Sigmoid colon (tissue), 6 donors: ENCODE measurements at regions not wholly inside any gene's neighbourhood (a gene's known extent, or its start where the extent isn't known, plus 50 kb on each side); places are given as distances from the start of the nearest gene placed in this dataset.

Source experiments
- DNase-seq: peaks from one replicate; pipeline ENCODE4 v3.0.0-alpha.2; 2019
- H3K27ac ChIP-seq, 4 donors: fragments of 200-600 bp; sonication (generic); one replicate each; pipeline ENCODE4 v1.5.1; 2016 to 2019; ENCODE audit warnings: mild to moderate bottlenecking in 1 of 4
- H3K27me3 ChIP-seq, 3 donors: fragments of 200-600 bp; sonication (generic); one replicate each; pipeline ENCODE4 v1.5.1; 2019; ENCODE audit warnings: mild to moderate bottlenecking in 1 of 3
- H3K36me3 ChIP-seq, 4 donors: fragments of 200-600 bp; sonication (generic); one replicate each; pipeline ENCODE4 v1.5.1; 2016 to 2019
- H3K4me1 ChIP-seq, 4 donors: fragments of 200-600 bp; sonication (generic); one replicate each; pipeline ENCODE4 v1.5.1; 2017 to 2019
- H3K4me3 ChIP-seq, 4 donors: fragments of 200-600 bp; sonication (generic); one replicate each; pipeline ENCODE4 v1.5.1; 2017 to 2019; ENCODE audit warnings: mild to moderate bottlenecking in 2 of 4, moderate library complexity in 1 of 4
- H3K9me3 ChIP-seq, 4 donors: fragments of 200-600 bp in 3 of 4; sonication (generic) in 3 of 4; one replicate each; pipeline versions ENCODE4 v1.5.1 to v1.6.1; 2013 to 2019
- EP300 ChIP-seq, 4 donors: sonication (generic); formaldehyde crosslinking; IDR thresholded peaks; one replicate each; pipeline ENCODE4 v1.6.1; 2017; ENCODE audit warnings: antibody characterized with exemption in 4 of 4
- POLR2A ChIP-seq, 2 donors: fragments of 450-650 bp; IDR thresholded peaks; one replicate each; pipeline ENCODE4 v1.6.1; 2016; ENCODE audit warnings: antibody characterized with exemption in 2 of 2, mild to moderate bottlenecking in 2 of 2, moderate library complexity in 2 of 2
- POLR2AphosphoS5 ChIP-seq, 4 donors: sonication (generic); formaldehyde crosslinking; IDR thresholded peaks; one replicate each; pipeline ENCODE4 v1.6.1; 2017; ENCODE audit warnings: antibody characterized with exemption in 4 of 4
- WGBS, 2 donors: extraction: QIAGEN DNeasy Blood & Tissue Kit; methylation state at CpG; one replicate each; pipeline ENCODE4 v1.1.7; 2013; 5-methylcytosine and 5-hydroxymethylcytosine counted together
- intact Hi-C: fragments of 100-400 bp; cut with DNase I; formaldehyde crosslinking; loops from one replicate; pipeline ENCODE4 v1.15.1; 2023
- TF ChIP-seq, protein P1 (sequence below), 4 experiments: fragments of 450-650 bp in 3 of 4; fragments of 200-600 bp in 1 of 4; IDR thresholded peaks; one replicate each; pipeline ENCODE4 v1.5.1; 2016 to 2019; ENCODE audit warnings: antibody characterized with exemption in 4 of 4, mild to moderate bottlenecking in 3 of 4, moderate library complexity in 2 of 4
- donor health status: healthy with polysubstance abuse.
- donor health status: healthy.

DNA sequence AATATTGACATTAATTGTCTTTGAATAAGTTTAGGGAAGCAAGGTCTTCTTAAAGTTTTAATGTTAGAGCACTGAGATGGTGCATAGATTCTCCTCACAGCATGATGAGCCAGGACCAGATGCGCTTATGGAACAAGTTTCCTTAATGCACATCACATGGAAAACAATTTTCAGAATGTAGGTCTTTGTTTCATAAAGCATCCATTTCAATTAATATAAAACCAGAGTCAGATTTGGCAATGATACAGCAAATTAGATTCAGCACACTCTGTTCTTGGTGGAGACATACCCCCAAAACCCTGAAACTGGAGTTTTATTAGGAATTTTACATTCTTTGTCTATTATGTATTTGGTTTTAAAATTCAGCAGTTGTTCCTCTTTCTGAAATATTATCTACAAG lies 402.1 kb upstream of the SEMA6A start:
- intact Hi-C loops = no loop called here
- H3K4me3 ChIP-seq = no peak overlapping the region
- H3K4me1 ChIP-seq = peaks cover 0 to 2% (median 0%) of the 10 kb centered on the region in 4 donors
- TF ChIP-seq EP300 (IDR thresholded peaks at IDR 0.05) (no peak), POLR2A (IDR thresholded peaks at IDR 0.05) (no peak), POLR2AphosphoS5 (IDR thresholded peaks at IDR 0.05) (no peak)
- TF ChIP-seq, protein P1, sequence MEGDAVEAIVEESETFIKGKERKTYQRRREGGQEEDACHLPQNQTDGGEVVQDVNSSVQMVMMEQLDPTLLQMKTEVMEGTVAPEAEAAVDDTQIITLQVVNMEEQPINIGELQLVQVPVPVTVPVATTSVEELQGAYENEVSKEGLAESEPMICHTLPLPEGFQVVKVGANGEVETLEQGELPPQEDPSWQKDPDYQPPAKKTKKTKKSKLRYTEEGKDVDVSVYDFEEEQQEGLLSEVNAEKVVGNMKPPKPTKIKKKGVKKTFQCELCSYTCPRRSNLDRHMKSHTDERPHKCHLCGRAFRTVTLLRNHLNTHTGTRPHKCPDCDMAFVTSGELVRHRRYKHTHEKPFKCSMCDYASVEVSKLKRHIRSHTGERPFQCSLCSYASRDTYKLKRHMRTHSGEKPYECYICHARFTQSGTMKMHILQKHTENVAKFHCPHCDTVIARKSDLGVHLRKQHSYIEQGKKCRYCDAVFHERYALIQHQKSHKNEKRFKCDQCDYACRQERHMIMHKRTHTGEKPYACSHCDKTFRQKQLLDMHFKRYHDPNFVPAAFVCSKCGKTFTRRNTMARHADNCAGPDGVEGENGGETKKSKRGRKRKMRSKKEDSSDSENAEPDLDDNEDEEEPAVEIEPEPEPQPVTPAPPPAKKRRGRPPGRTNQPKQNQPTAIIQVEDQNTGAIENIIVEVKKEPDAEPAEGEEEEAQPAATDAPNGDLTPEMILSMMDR (IDR thresholded peaks at IDR 0.05) = no peak
- no peaks in the 10 kb centered on the region for H3K27me3 ChIP-seq
- H3K9me3 ChIP-seq = no peaks in the 10 kb centered on the region
- no peak overlapping the region for H3K27ac ChIP-seq
- no peak for DNase-seq
- WGBS, 2 donors = 92 to 98% methylated on average over 1 of the region's 1 CpG
- no peaks in the 10 kb centered on the region for H3K36me3 ChIP-seq

DNA sequence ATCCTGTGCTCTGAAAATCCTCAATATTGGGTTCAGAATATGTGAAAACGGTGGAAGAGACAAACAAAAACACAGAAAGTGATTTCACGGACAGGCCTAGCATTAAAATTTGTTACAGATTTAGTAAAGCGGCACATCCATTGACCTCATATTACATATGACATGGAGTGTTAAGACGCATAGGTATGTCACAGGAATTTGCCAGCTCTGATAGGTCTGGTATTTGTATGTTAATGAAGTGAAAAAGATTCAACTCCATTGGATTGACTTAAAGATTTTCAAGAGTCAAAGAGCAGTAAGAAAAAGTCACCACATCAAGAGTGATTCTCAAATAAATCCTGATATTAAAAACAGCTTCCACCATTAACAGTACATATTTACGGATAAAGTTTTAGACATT lies 396.5 kb upstream of the SEMA6A start:
- intact Hi-C loops = no loop called here
- Histone ChIP-seq H3K27me3 (no peaks in the 10 kb centered on the region), H3K36me3 (no peaks in the 10 kb centered on the region), H3K27ac (no peak overlapping the region), H3K4me1 (no peaks in the 10 kb centered on the region), H3K9me3 (no peaks in the 10 kb centered on the region), H3K4me3 (no peak overlapping the region)
- DNase-seq = no peak
- 92% methylated on average over 5 of the region's 5 CpGs for WGBS, 2 donors
- TF ChIP-seq, protein P1 (IDR thresholded peaks at IDR 0.05) = no peak
- TF ChIP-seq EP300 (IDR thresholded peaks at IDR 0.05) (no peak), POLR2AphosphoS5 (IDR thresholded peaks at IDR 0.05) (no peak), POLR2A (IDR thresholded peaks at IDR 0.05) (no peak)

DNA sequence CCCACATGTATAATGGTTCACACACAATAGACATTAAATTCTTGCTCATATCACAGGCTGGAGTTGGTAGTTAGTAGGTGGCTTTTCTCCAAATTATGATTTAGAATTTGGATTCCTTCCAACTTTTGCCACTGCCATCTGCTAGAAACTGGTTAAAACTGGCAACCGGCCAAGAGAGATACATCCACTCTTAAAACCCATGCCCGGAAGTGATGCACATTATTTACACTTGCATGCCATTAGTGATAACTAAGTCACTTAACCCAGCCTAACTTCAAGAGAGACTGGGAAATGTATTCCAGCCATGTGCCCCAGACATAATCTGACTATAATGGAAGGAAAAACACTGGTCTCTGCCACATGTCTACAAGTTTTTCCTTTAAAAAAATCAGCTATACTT lies 395.7 kb upstream of the SEMA6A start:
- TF ChIP-seq, protein P1 (IDR thresholded peaks at IDR 0.05) = no peak
- TF ChIP-seq POLR2A (IDR thresholded peaks at IDR 0.05) = no peak
- no peak for TF ChIP-seq POLR2AphosphoS5 (IDR thresholded peaks at IDR 0.05)
- TF ChIP-seq EP300 (IDR thresholded peaks at IDR 0.05) = no peak
- WGBS, 2 donors = 36 to 70% methylated on average over 2 of the region's 2 CpGs

DNA sequence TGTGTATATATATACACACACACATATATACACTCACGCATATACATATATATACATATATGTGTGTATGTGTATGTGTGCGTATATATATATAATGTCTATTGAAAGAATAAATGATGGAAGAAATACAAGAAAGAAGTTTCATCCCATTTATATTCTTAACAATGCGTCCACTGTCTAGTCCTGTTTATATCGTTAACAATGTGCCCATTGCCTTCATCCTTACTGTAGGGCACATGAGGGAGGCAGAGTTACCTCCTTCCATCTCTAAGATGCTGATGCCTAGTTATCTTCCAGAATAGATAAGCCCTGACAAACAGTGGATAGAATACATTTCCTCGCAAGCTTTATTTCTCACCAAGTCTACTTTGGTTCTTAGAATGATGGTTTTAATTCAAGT lies 389.8 kb upstream of the SEMA6A start:
- Histone ChIP-seq H3K36me3 (no peaks in the 10 kb centered on the region), H3K27me3 (no peaks in the 10 kb centered on the region), H3K9me3 (no peaks in the 10 kb centered on the region), H3K4me1 (no peaks in the 10 kb centered on the region), H3K27ac (no peak overlapping the region), H3K4me3 (no peak overlapping the region)
- TF ChIP-seq, protein P1 (IDR thresholded peaks at IDR 0.05) = no peak
- TF ChIP-seq POLR2AphosphoS5 (IDR thresholded peaks at IDR 0.05) = no peak
- TF ChIP-seq POLR2A (IDR thresholded peaks at IDR 0.05) = no peak
- TF ChIP-seq EP300 (IDR thresholded peaks at IDR 0.05) = no peak
- intact Hi-C loops = no loop called here
- WGBS, 2 donors = 94 to 95% methylated on average over 5 of the region's 5 CpGs
- no peak for DNase-seq

More for the DNA sequence above, 395.7 kb upstream of the SEMA6A start:
- no peaks in the 10 kb centered on the region for H3K9me3 ChIP-seq
- no peaks in the 10 kb centered on the region for H3K36me3 ChIP-seq
- no peak for DNase-seq
- no peaks in the 10 kb centered on the region for H3K4me1 ChIP-seq
- H3K27ac ChIP-seq = no peak overlapping the region
- H3K4me3 ChIP-seq = no peak overlapping the region
- H3K27me3 ChIP-seq = no peaks in the 10 kb centered on the region
- intact Hi-C loops = no loop called here

DNA sequence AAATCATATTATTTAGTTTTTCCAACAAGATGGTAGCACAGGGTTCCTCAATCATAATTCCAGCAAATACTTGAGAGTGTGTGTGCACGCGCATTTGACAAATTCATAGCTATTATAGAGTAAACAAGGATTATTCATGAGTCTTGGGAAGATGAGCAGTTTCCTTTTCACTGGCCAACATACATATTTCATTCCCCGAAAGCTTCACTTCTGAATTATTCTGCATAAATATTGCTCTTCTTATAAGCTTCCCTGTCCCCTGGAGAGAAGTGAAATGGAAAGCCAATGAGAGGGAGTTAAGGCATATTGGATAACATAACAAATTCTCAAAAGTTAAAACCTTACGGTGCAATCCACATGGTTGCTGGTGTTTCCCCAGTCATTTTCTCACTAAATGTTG lies 386.4 kb upstream of the SEMA6A start:
- 84 to 88% methylated on average over 4 of the region's 4 CpGs for WGBS, 2 donors

More for the DNA sequence above, 386.4 kb upstream of the SEMA6A start:
- Histone ChIP-seq H3K27me3 (no peaks in the 10 kb centered on the region), H3K9me3 (no peaks in the 10 kb centered on the region), H3K4me1 (no peaks in the 10 kb centered on the region), H3K36me3 (no peaks in the 10 kb centered on the region), H3K27ac (no peak overlapping the region), H3K4me3 (no peak overlapping the region)
- intact Hi-C loops = no loop called here
- no peak for TF ChIP-seq EP300 (IDR thresholded peaks at IDR 0.05)
- TF ChIP-seq, protein P1 (IDR thresholded peaks at IDR 0.05) = no peak
- DNase-seq = no peak
